ENCODE measurements at regions not wholly inside any gene's neighbourhood (a gene's known extent, or its start where the extent isn't known, plus 50 kb on each side); places are given as distances from the start of the nearest gene placed in this dataset.

GRCh38 chr2:100211521-100211920 lies 69.1 kb upstream of the AFF3 start:
- TF ChIP-seq, protein P1, sequence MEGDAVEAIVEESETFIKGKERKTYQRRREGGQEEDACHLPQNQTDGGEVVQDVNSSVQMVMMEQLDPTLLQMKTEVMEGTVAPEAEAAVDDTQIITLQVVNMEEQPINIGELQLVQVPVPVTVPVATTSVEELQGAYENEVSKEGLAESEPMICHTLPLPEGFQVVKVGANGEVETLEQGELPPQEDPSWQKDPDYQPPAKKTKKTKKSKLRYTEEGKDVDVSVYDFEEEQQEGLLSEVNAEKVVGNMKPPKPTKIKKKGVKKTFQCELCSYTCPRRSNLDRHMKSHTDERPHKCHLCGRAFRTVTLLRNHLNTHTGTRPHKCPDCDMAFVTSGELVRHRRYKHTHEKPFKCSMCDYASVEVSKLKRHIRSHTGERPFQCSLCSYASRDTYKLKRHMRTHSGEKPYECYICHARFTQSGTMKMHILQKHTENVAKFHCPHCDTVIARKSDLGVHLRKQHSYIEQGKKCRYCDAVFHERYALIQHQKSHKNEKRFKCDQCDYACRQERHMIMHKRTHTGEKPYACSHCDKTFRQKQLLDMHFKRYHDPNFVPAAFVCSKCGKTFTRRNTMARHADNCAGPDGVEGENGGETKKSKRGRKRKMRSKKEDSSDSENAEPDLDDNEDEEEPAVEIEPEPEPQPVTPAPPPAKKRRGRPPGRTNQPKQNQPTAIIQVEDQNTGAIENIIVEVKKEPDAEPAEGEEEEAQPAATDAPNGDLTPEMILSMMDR (IDR thresholded peaks at IDR 0.05), result no peak
- TF ChIP-seq POLR2A (IDR thresholded peaks at IDR 0.05) (no peak), POLR2AphosphoS5 (IDR thresholded peaks at IDR 0.05) (no peak)

All from prostate gland (tissue), 2 donors.